DND-41 (cell line): ENCODE measurements at regions not wholly inside any gene's neighbourhood (a gene's known extent, or its start where the extent isn't known, plus 50 kb on each side); places are given as distances from the start of the nearest gene placed in this dataset.

Source experiments
- EZH2 ChIP-seq: IDR thresholded peaks from 3 replicates; pipeline ENCODE4 v1.6.1; 2012; ENCODE audit warnings: borderline replicate concordance, low read depth, mild to moderate bottlenecking, moderate library complexity, low read length, inconsistent platforms; ENCODE audit not compliant: severe bottlenecking
- TF ChIP-seq, protein P1 (sequence below): IDR thresholded peaks from 2 replicates; pipeline ENCODE4 v1.5.1; 2012; ENCODE audit warnings: borderline replicate concordance, low read length, moderate library complexity, mild to moderate bottlenecking; ENCODE audit not compliant: poor library complexity, severe bottlenecking; ENCODE audit errors: extremely low read depth

DNA sequence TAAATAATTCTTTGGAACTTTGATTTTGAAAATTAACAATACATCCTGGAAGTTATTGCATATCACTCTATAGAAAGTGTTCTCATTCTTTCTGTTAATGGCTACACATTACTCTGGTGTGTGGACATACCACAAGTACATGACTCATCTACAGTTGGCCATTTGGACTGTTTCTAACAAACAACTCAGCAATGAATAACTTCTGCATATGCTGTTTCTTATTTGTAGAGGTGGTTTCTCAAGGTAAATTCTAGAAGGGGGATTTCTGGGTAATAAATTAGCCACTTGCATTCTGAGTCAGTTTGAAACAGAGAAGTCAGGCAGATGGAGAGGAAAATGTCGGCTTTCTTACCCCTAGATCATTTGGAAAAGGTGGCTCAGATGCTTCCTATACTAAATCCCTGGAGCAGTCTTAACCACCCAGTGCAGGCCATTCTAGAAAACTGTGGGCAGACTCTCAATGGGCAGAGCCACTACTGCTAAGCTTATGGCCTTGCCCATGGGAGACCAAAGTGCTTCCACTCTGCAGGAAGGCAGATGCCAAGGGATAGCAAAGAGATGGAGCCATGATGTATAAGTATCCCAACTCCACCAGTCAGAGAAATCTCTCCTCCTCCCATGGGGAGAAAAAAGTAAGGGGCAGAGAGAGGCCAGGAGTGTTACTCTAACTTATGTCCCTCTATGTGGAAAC lies 194.0 kb upstream of the PLPP4 start:
- TF ChIP-seq, protein P1, sequence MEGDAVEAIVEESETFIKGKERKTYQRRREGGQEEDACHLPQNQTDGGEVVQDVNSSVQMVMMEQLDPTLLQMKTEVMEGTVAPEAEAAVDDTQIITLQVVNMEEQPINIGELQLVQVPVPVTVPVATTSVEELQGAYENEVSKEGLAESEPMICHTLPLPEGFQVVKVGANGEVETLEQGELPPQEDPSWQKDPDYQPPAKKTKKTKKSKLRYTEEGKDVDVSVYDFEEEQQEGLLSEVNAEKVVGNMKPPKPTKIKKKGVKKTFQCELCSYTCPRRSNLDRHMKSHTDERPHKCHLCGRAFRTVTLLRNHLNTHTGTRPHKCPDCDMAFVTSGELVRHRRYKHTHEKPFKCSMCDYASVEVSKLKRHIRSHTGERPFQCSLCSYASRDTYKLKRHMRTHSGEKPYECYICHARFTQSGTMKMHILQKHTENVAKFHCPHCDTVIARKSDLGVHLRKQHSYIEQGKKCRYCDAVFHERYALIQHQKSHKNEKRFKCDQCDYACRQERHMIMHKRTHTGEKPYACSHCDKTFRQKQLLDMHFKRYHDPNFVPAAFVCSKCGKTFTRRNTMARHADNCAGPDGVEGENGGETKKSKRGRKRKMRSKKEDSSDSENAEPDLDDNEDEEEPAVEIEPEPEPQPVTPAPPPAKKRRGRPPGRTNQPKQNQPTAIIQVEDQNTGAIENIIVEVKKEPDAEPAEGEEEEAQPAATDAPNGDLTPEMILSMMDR, result no peak
- no peak for TF ChIP-seq EZH2
